Stimulated activated CD8-positive, alpha-beta memory T cell treated with anti-CD3 and anti-CD28 coated beads, Interleukin-2, amount 100 ng/mL, for 48 hours (primary cell): ENCODE measurements at regions not wholly inside any gene's neighbourhood (a gene's known extent, or its start where the extent isn't known, plus 50 kb on each side); places are given as distances from the start of the nearest gene placed in this dataset.

Source experiments
- DNase-seq, 2 donors: peaks; one replicate each; pipeline ENCODE4 v3.0.0-alpha.2; 2020; ENCODE audit warnings: low read depth in 2 of 2

GRCh38 chr11:79980916-79981315 lies 540.1 kb upstream of the TENM4 start:
- DNase-seq = no peak

- no peak for DNase-seq
Observed at GRCh38 chr11:79973721-79974617, 533.1 kb upstream of the TENM4 start.

GRCh38 chr11:79971255-79971654 lies 530.4 kb upstream of the TENM4 start:
- DNase-seq = no peak

GRCh38 chr11:79966592-79966991 lies 525.8 kb upstream of the TENM4 start:
- no peak for DNase-seq

- no peak for DNase-seq
Observed at GRCh38 chr11:79963856-79964645, 523.2 kb upstream of the TENM4 start.

GRCh38 chr11:79960461-79960860 lies 519.6 kb upstream of the TENM4 start:
- no peak for DNase-seq

- no peak for DNase-seq
Observed at GRCh38 chr11:79959318-79959717, 518.5 kb upstream of the TENM4 start.

GRCh38 chr11:79957702-79958101 lies 516.9 kb upstream of the TENM4 start:
- no peak for DNase-seq

GRCh38 chr11:79956061-79956460 lies 515.2 kb upstream of the TENM4 start:
- DNase-seq = no peak

- no peak for DNase-seq
Observed at GRCh38 chr11:79953629-79954028, 512.8 kb upstream of the TENM4 start.

- no peak for DNase-seq
Observed at GRCh38 chr11:79950741-79951140, 509.9 kb upstream of the TENM4 start.

- no peak for DNase-seq
Observed at GRCh38 chr11:79950172-79950571, 509.3 kb upstream of the TENM4 start.

- no peak for DNase-seq
Observed at GRCh38 chr11:79949574-79949973, 508.7 kb upstream of the TENM4 start.

GRCh38 chr11:79942646-79943045 lies 501.8 kb upstream of the TENM4 start:
- no peak for DNase-seq

GRCh38 chr11:79942090-79942489 lies 501.3 kb upstream of the TENM4 start:
- DNase-seq = no peak

GRCh38 chr11:79940974-79941735 lies 500.3 kb upstream of the TENM4 start:
- DNase-seq = no peak

- no peak for DNase-seq
Observed at GRCh38 chr11:79940165-79940564, 499.3 kb upstream of the TENM4 start.

- DNase-seq = no peak
Observed at GRCh38 chr11:79939111-79939510, 498.3 kb upstream of the TENM4 start.

- DNase-seq = no peak
Observed at GRCh38 chr11:79937676-79938334, 497.0 kb upstream of the TENM4 start.

GRCh38 chr11:79932612-79933011 lies 491.8 kb upstream of the TENM4 start:
- DNase-seq = no peak

- DNase-seq = no peak
Observed at GRCh38 chr11:79931692-79932091, 490.9 kb upstream of the TENM4 start.

GRCh38 chr11:79926707-79927106 lies 485.9 kb upstream of the TENM4 start:
- no peak for DNase-seq
